SW 1271 (cell line): ENCODE measurements at regions not wholly inside any gene's neighbourhood (a gene's known extent, or its start where the extent isn't known, plus 50 kb on each side); places are given as distances from the start of the nearest gene placed in this dataset.
"Not testable (repeated sequence)": the region's sequence is repeated elsewhere in the genome, so short reads cannot be mapped to it uniquely, and the experiment has no call there.

Experiments
- DNase-seq, 2 experiments: peaks; one replicate each; lab custom pipeline; 2025; lab: John Stamatoyannopoulos, UW

- DNase-seq: no peak
These were observed 98.0 kb upstream of the FAM174B start for GRCh38 chr15:92753591-92753990.

GRCh38 chr15:92763459-92763858 is 107.9 kb upstream of the FAM174B start:
- DNase-seq: no peak

GRCh38 chr15:92768131-92768530 is 112.6 kb upstream of the FAM174B start:
- not testable (repeated sequence) for DNase-seq

GRCh38 chr15:92770641-92771040 is 115.1 kb upstream of the FAM174B start:
- DNase-seq: no peak

GRCh38 chr15:92772061-92772460 is 116.5 kb upstream of the FAM174B start:
- DNase-seq: no peak

GRCh38 chr15:92772626-92773244 is 117.2 kb upstream of the FAM174B start:
- no peak for DNase-seq

GRCh38 chr15:92773340-92773739 is 117.8 kb upstream of the FAM174B start:
- no peak for DNase-seq

GRCh38 chr15:92779874-92780273 is 120.2 kb upstream of the CHD2 start:
- no peak for DNase-seq

DNA sequence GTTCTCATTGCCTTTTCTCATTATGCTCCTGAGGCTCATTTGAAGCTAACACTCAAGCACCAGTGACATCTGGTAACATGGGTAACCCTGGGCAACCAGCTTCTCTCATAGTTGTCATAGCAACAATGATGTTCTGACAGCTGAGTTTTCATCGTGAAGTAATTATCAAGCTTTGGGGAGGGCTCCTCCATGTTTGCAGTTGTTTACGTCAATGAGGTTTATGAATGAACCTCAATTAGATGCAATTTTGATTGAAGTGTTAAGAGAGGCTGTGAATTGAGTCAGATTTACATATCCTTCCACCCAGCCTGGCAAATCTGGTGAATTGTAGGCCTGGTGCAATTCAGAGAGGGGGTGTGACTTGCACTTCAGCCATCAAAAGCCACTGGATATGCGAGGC is 119.3 kb upstream of the CHD2 start:
- no peak for DNase-seq

DNA sequence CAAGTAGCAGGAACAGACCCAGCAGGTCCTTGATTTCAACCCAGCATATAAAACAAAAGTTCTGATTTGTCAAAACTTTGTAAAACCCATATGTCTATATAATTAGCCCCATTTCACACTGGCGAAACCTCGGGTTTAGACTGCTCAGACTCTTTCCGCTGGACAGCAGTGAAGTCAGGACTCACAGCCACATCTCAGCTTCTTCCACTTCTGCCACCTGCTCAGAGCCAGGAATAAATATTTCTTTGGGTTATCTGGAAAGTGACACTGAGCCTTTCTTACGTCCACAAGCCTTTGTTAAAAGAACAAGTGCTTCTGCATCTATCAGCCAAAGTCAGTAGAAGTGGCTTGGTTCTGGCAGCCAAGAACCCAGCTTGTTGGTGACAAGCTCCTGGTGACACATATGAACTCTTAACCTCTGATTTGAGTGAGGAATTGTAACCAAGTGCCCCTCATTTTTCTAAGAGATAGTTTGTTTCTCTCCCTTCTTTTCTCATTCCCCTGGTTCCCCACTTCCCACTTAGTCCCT is 118.1 kb upstream of the CHD2 start:
- no peak for DNase-seq

GRCh38 chr15:92787116-92787515 is 113.0 kb upstream of the CHD2 start:
- no peak for DNase-seq

DNA sequence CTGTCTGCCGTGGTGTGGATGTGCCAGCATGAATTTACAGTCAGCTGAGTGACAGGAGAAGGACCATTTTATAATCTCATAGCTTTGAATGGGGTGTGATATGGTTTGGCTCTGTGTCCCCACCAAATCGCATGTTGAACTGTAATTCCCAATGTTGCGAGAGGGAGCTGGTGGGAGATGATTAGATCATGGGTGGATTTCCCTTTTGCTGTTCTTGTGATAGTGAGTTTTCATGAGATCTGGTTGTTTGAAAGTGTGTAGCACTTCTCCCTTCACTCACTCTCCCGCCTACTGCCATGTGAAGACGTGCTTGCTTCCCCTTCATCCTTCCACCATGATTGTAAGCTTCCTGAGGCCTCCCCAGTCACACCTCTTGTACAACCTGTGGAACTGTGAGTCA is 111.9 kb upstream of the CHD2 start:
- no peak for DNase-seq

GRCh38 chr15:92788793-92789192 is 111.3 kb upstream of the CHD2 start:
- DNase-seq: not testable (repeated sequence)

DNA sequence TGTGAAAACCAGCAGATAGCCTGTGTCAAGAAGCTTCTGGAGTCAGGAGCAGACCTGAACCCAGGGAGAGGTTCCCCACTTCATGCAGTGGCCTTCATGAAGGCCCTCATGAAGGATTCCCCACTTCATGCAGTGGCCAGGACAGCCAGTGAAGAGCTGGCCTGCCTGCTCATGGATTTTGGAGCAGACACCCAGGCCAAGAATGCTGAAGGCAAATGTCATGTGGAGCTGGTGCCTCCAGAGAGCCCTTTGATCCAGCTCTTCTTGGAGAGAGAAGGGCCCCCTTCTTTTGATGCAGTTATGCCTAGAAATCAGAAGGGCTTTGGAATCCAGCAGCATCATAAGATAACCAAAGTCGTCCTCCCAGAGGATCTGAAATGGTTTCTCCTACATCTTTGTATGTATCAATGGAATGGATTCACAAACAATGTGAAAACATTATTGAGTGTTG is 103.9 kb upstream of the CHD2 start:
- no peak for DNase-seq

GRCh38 chr15:92797168-92798052 is 102.7 kb upstream of the CHD2 start:
- DNase-seq: peak; percentile 56 to 89

- no peak for DNase-seq
These were observed 100.1 kb upstream of the CHD2 start for GRCh38 chr15:92800013-92800412.

- DNase-seq: not testable (repeated sequence)
These were observed 99.6 kb upstream of the CHD2 start for GRCh38 chr15:92800416-92801055.

- peak; percentile 63 to 86 for DNase-seq
These were observed 98.9 kb upstream of the CHD2 start for GRCh38 chr15:92801056-92801773.

DNA sequence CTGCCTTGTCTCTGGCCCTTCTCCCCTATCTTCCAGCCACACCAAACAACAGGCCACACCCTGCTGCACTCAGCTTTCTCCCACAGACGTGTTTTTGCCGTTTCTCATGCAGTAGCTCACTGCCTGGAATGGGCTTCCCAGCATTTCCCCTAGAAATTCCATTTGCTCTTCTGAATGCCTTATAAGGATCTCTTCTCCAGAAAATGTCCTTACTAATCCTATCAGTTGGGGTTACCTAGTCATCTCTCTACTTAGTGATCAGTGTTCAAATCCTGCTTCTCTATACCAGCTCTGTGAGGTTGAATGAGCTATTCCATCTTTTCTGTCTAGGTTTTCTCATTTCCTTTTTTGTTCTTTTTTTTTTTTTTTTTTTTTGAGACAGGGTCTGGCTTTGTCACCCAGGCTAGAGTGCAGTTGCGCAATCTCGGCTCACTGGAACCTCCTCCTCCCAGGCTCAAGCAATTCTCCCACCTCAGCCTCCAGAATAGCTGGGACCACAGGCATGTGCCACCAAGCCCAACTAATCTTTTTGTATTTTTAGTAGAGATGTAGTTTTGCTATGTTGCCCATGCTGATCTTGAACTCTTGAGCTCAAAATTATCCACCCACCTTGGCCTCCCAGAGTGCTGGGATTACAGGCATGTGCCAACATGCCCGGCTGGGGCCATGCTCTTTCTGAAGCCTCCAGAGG is 98.2 kb upstream of the CHD2 start:
- peak; percentile 63 to 86 for DNase-seq

DNA sequence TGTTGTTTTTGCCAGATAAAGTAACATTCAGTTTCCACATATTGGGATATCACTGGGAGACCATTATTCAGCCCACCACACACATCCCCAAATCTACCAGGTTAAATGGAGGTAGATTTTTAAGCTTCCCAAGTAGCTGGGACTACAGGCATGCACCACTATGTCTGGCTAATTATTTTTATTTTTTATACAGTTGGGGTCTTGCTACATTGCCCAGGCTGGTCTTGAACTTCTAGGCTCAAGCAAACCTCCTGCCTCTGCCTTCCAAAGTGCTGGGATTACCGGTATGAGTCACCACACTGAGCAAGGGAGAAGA is 96.6 kb upstream of the CHD2 start:
- DNase-seq: no peak

DNA sequence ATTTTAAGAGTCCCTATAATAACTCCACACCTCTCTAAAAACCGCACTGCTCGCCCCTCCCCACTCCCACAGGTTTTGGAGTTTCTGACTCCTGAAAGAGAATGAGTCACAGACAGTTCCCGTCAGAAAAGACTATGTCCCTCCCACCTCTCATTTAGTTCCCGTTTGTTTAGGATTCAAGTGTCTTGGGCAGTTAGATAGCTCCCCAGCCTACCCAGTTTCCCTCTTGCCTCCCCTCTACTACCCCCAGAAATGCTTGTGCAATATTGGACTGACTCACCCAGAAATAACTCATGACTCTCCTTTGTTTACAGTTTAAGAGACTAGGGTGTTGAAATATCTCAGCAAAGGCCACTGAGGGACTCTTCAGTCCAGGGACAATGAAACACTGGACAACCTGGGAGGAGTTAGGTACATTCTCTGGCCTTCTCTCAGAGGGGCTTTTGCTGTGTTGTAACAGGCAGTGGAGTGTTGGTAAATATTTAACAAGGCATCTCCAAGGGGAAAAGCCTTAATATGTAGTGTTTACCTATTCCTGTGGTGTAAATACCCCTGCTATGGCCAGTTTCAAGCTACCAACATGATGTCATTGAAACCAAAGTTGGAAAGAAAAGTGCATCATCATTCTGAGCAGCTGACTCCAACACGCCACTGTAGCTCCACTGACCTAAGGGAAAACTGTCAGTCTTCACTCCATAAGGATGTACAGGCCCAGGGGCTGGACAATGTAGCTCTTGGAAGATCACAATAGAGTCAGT is 96.1 kb upstream of the CHD2 start:
- DNase-seq: peak; percentile 99 to 100
